ENCODE measurements at regions not wholly inside any gene's neighbourhood (a gene's known extent, or its start where the extent isn't known, plus 50 kb on each side); places are given as distances from the start of the nearest gene placed in this dataset.

GRCh38 chr10:42955493-42955889 lies 121.4 kb upstream of the RET start:
- no peaks in the 10 kb centered on the region for H3K36me3 ChIP-seq (ENCODE audit: low read depth, missing control alignments)
- no peak for DNase-seq
- WGBS, 2 donors = 93 to 96% methylated on average over 2 to 3 of the region's 3 CpGs
- no peaks in the 10 kb centered on the region for H3K9me3 ChIP-seq
- H3K27me3 ChIP-seq = no peaks in the 10 kb centered on the region
- H3K4me3 ChIP-seq = no peak overlapping the region
- intact Hi-C loops (cut with DNase I; ENCODE audit: low total_unique reads) = no loop called here
- TF ChIP-seq CTCF (IDR thresholded peaks at IDR 0.05) (no peak), POLR2A (IDR thresholded peaks at IDR 0.05) (no peak)
- H3K4me1 ChIP-seq = no peaks in the 10 kb centered on the region
- H3K27ac ChIP-seq = no peak overlapping the region

- Histone ChIP-seq H3K27ac (no peak overlapping the region), H3K9me3 (no peaks in the 10 kb centered on the region), H3K27me3 (no peaks in the 10 kb centered on the region), H3K4me1 (no peaks in the 10 kb centered on the region), H3K4me3 (no peak overlapping the region), H3K36me3 (ENCODE audit: low read depth, missing control alignments) (no peaks in the 10 kb centered on the region)
- intact Hi-C loops (cut with DNase I; ENCODE audit: low total_unique reads) = no loop called here
- 88% methylated on average over 3 of the region's 3 CpGs for WGBS, 2 donors
- DNase-seq = no peak
- TF ChIP-seq POLR2A (IDR thresholded peaks at IDR 0.05) = no peak
- no peak for TF ChIP-seq CTCF (IDR thresholded peaks at IDR 0.05)
These were observed 120.8 kb upstream of the RET start for GRCh38 chr10:42956045-42956444.

DNA sequence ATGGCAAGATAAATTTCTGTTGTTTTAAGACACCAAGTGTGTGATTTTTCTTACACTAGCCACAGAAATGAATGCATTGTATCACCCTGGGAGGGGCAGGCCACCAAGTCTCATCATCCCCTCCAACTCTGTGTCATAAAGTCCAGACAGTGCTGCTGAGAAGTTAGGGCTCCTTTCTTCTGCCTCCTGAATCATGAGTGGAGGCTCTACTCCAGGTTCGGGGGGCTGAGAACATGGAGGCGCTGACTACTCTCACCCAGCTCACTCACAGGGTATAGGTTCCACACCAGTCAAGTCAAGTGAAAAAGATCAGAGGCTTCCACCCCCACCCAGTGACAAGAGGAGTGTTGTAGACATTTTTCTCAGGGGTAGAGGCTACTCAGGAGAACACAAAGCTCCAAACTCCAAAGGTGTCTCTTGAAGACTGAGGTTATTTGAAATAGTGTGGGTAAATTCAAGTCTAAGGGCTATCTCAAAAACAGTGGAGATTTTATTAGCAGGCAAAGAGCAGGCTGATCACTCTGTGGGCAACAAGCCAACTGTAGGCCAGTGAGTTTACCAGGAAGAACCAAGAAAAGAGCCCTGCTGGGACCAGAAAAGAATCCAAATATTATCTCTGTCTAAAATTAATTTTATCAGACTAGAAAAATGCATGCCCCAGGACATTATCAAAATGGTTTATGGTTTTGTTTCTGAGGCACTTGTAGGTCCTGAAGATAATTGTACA lies 118.6 kb upstream of the RET start:
- no peaks in the 10 kb centered on the region for H3K27me3 ChIP-seq
- WGBS, 2 donors = 97 to 100% methylated on average over 2 of the region's 2 CpGs
- intact Hi-C loops (cut with DNase I; ENCODE audit: low total_unique reads) = no loop called here
- TF ChIP-seq POLR2A (IDR thresholded peaks at IDR 0.05) = no peak
- TF ChIP-seq CTCF (IDR thresholded peaks at IDR 0.05) = no peak
- no peaks in the 10 kb centered on the region for H3K9me3 ChIP-seq
- H3K4me1 ChIP-seq = no peaks in the 10 kb centered on the region
- H3K4me3 ChIP-seq = no peak overlapping the region
- no peaks in the 10 kb centered on the region for H3K36me3 ChIP-seq (ENCODE audit: low read depth, missing control alignments)
- no peak overlapping the region for H3K27ac ChIP-seq
- no peak for DNase-seq

DNA sequence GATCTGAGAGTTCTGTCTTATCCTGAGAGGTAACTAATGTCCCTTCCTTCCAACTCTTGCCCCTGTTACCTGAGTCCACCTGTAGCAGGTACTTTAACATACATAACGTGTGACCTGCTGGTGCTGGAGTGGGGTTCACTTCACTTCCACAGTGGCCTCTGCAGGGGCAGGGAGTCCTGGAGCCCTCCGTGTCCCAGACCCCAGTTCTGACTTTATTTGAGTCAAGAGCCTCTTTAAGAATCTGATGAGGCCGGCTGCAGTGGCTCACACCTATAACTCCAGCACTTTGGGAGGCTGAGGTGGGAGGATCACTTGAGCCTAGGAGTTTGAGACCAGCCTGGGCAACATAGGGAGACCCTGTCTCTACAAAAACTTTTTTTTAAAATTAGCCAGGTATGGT lies 117.0 kb upstream of the RET start:
- TF ChIP-seq CTCF (IDR thresholded peaks at IDR 0.05) (no peak), POLR2A (IDR thresholded peaks at IDR 0.05) (no peak)
- Histone ChIP-seq H3K36me3 (ENCODE audit: low read depth, missing control alignments) (no peaks in the 10 kb centered on the region), H3K27ac (no peak overlapping the region), H3K4me1 (no peaks in the 10 kb centered on the region), H3K4me3 (no peak overlapping the region), H3K9me3 (no peaks in the 10 kb centered on the region), H3K27me3 (no peaks in the 10 kb centered on the region)
- intact Hi-C loops (cut with DNase I; ENCODE audit: low total_unique reads) = no loop called here
- DNase-seq = no peak
- WGBS, 2 donors = 88 to 93% methylated on average over 3 of the region's 3 CpGs

GRCh38 chr10:42960491-42960990 lies 116.3 kb upstream of the RET start:
- intact Hi-C loops (cut with DNase I; ENCODE audit: low total_unique reads) = no loop called here
- no peak for DNase-seq
- WGBS, 2 donors = 63 to 68% methylated on average over 2 to 7 of the region's 7 CpGs
- Histone ChIP-seq H3K27me3 (no peaks in the 10 kb centered on the region), H3K36me3 (ENCODE audit: low read depth, missing control alignments) (no peaks in the 10 kb centered on the region), H3K4me3 (no peak overlapping the region), H3K27ac (no peak overlapping the region), H3K4me1 (no peaks in the 10 kb centered on the region), H3K9me3 (no peaks in the 10 kb centered on the region)
- TF ChIP-seq POLR2A (IDR thresholded peaks at IDR 0.05) (no peak), CTCF (IDR thresholded peaks at IDR 0.05) (no peak)

Measured in testis (tissue), 2 donors.